IMR-90 (cell line): ENCODE measurements at regions not wholly inside any gene's neighbourhood (a gene's known extent, or its start where the extent isn't known, plus 50 kb on each side); places are given as distances from the start of the nearest gene placed in this dataset.

Experiments used
- ATAC-seq: fragments of 200-7000 bp; cut with Tn5 transposase; 2 replicates; pipeline ENCODE4 v1.9.1; 2020; ENCODE audit warnings: low read depth, mild to moderate bottlenecking, moderate library complexity
- BruUV-seq: library from RNA; stranded (reverse); fragments of 400-500 nt; replicated peaks from 2 replicates; lab custom pipeline; 2021; lab: Mats Ljungman, UMichigan
- CTCF ChIA-PET: fragments of 300-600 bp; formaldehyde crosslinking; extraction: SDS; loops from one replicate; lab custom pipeline; 2021; ENCODE audit warnings: antibody characterized with exemption; lab: Yijun Ruan, JAX
- POLR2A ChIA-PET: fragments of 300-600 bp; sonication (Branson Sonifier 250); formaldehyde crosslinking; loops from one replicate; lab custom pipeline; 2022; ENCODE audit warnings: antibody characterized with exemption; ENCODE audit not compliant: unreplicated experiment; lab: Charles Lee
- DNase-seq: peaks from one replicate; pipeline ENCODE4 v3.0.0; 2013
- H2AFZ ChIP-seq: replicated peaks from 2 replicates; pipeline ENCODE3; 2013; ENCODE audit warnings: low read length, mild to moderate bottlenecking; ENCODE audit not compliant: poor library complexity
- H2AK5ac ChIP-seq: 2 replicates; pipeline ENCODE4 v1.6.1; 2013; ENCODE audit warnings: low read depth, low read length, inconsistent platforms
- H2AK9ac ChIP-seq: replicated peaks from 2 replicates; pipeline ENCODE3; 2013; ENCODE audit warnings: mild to moderate bottlenecking, low read depth, low read length, moderate library complexity; ENCODE audit not compliant: poor library complexity
- H2BK120ac ChIP-seq: 2 replicates; pipeline ENCODE4 v1.6.1; 2013; ENCODE audit warnings: low read depth, low read length, inconsistent platforms
- H2BK15ac ChIP-seq: 3 replicates; pipeline ENCODE4 v1.6.1; 2013; ENCODE audit warnings: low read depth, low read length, inconsistent platforms
- H2BK20ac ChIP-seq: 2 replicates; pipeline ENCODE4 v1.6.1; 2013; ENCODE audit warnings: low read depth, mild to moderate bottlenecking, inconsistent platforms, low read length, moderate library complexity
- H2BK5ac ChIP-seq: 2 replicates; pipeline ENCODE4 v1.6.1; 2013; ENCODE audit warnings: mild to moderate bottlenecking, low read depth, low read length, inconsistent platforms; ENCODE audit not compliant: poor library complexity, severe bottlenecking
- H3K14ac ChIP-seq: replicated peaks from 2 replicates; pipeline ENCODE4 v1.6.1; 2013; ENCODE audit warnings: low read depth, low read length, inconsistent platforms
- H3K18ac ChIP-seq: 2 replicates; pipeline ENCODE4 v1.6.1; 2013; ENCODE audit warnings: low read depth, low read length, control low read depth
- H3K23ac ChIP-seq: 2 replicates; pipeline ENCODE4 v1.6.1; 2013; ENCODE audit warnings: low read depth, low read length, inconsistent platforms
- H3K27ac ChIP-seq: 2 replicates; pipeline ENCODE4 v1.5.1; 2013; ENCODE audit warnings: mild to moderate bottlenecking, control low read depth, low read length; ENCODE audit not compliant: insufficient read depth
- H3K27me3 ChIP-seq: 2 replicates; pipeline ENCODE4 v1.6.1; 2013; ENCODE audit warnings: low read length; ENCODE audit not compliant: control insufficient read depth, insufficient read depth
- H3K36me3 ChIP-seq: 2 replicates; pipeline ENCODE4 v1.6.1; 2013; ENCODE audit warnings: low read length, mixed read lengths; ENCODE audit not compliant: control insufficient read depth, insufficient read depth
- H3K4ac ChIP-seq: 2 replicates; pipeline ENCODE4 v1.6.1; 2013; ENCODE audit warnings: low read depth, low read length, inconsistent platforms
- H3K4me1 ChIP-seq: 2 replicates; pipeline ENCODE4 v1.6.1; 2013; ENCODE audit warnings: low read length, mixed read lengths; ENCODE audit not compliant: control insufficient read depth, insufficient read depth
- H3K4me2 ChIP-seq: 2 replicates; pipeline ENCODE4 v1.6.1; 2013; ENCODE audit warnings: low read depth, mild to moderate bottlenecking, control low read depth, low read length, moderate library complexity
- H3K4me3 ChIP-seq: 2 replicates; pipeline ENCODE4 v1.5.1; 2013; ENCODE audit warnings: low read depth, mild to moderate bottlenecking, control low read depth, low read length, moderate library complexity; ENCODE audit not compliant: insufficient read depth
- H3K56ac ChIP-seq: 2 replicates; pipeline ENCODE4 v1.6.1; 2013; ENCODE audit warnings: low read length, inconsistent platforms; ENCODE audit not compliant: insufficient read depth; ENCODE audit errors: extremely low read depth
- H3K79me1 ChIP-seq, 2 experiments: 2 replicates each; pipeline ENCODE4 v1.6.1; 2013; ENCODE audit warnings: low read length in 2 of 2, inconsistent platforms in 1 of 2, low read depth in 1 of 2
- H3K9ac ChIP-seq: 2 replicates; pipeline ENCODE4 v1.6.1; 2013; ENCODE audit warnings: low read depth, low read length, control low read depth
- H3K9me1 ChIP-seq: 2 replicates; pipeline ENCODE4 v1.6.1; 2013; ENCODE audit warnings: low read length, inconsistent platforms; ENCODE audit not compliant: insufficient read depth
- H3K9me3 ChIP-seq: 2 replicates; pipeline ENCODE4 v1.6.1; 2013; ENCODE audit warnings: low read length; ENCODE audit not compliant: control insufficient read depth, insufficient read depth
- H4K20me1 ChIP-seq: 2 replicates; pipeline ENCODE4 v1.6.1; 2013; ENCODE audit warnings: low read length, inconsistent platforms; ENCODE audit not compliant: insufficient read depth
- H4K5ac ChIP-seq: 2 replicates; pipeline ENCODE4 v1.6.1; 2013; ENCODE audit warnings: mild to moderate bottlenecking, low read depth, low read length, control low read depth
- H4K8ac ChIP-seq, 2 experiments: 2 replicates each; pipeline ENCODE4 v1.6.1; 2013; ENCODE audit warnings: low read depth in 2 of 2, low read length in 2 of 2, control low read depth in 1 of 2, inconsistent platforms in 1 of 2
- H4K91ac ChIP-seq: 2 replicates; pipeline ENCODE4 v1.6.1; 2013; ENCODE audit warnings: low read depth, low read length, inconsistent platforms; ENCODE audit not compliant: insufficient read depth
- BHLHE40 ChIP-seq: fragments of 150-350 bp; IDR thresholded peaks from 2 replicates; pipeline ENCODE4 v1.6.1; 2016; ENCODE audit warnings: mild to moderate bottlenecking, low read depth, low read length
- CEBPB ChIP-seq: IDR thresholded peaks from 2 replicates; pipeline ENCODE4 v1.6.1; 2012; ENCODE audit warnings: low read depth, low read length, improper control_type of control experiment
- CHD1 ChIP-seq: IDR thresholded peaks from 2 replicates; pipeline ENCODE4 v1.6.1; 2012; ENCODE audit warnings: low read depth, low read length, improper control_type of control experiment
- CTCF ChIP-seq: conservative IDR thresholded peaks from 2 replicates; pipeline ENCODE4 v1.5.1; 2012; ENCODE audit warnings: mild to moderate bottlenecking, low read depth, low read length, improper control_type of control experiment
- ELK1 ChIP-seq: fragments of 150-350 bp; IDR thresholded peaks from 2 replicates; pipeline ENCODE4 v1.6.1; 2016; ENCODE audit warnings: low read depth, mild to moderate bottlenecking, low read length, moderate library complexity, borderline replicate concordance
- FOS ChIP-seq: fragments of 150-350 bp; IDR thresholded peaks from 2 replicates; pipeline ENCODE4 v1.6.1; 2016; ENCODE audit warnings: low read depth, low read length
- MAFK ChIP-seq: IDR thresholded peaks from 2 replicates; pipeline ENCODE4 v1.6.1; 2012; ENCODE audit warnings: low read depth, low read length, improper control_type of control experiment
- MXI1 ChIP-seq: IDR thresholded peaks from 2 replicates; pipeline ENCODE4 v1.6.1; 2012; ENCODE audit warnings: low read depth, mild to moderate bottlenecking, low read length, moderate library complexity, borderline replicate concordance
- NFE2L2 ChIP-seq: fragments of 150-350 bp; IDR thresholded peaks from 2 replicates; pipeline ENCODE4 v1.6.1; 2016; ENCODE audit warnings: low read depth, mild to moderate bottlenecking, low read length
- POLR2A ChIP-seq: IDR thresholded peaks from 2 replicates; pipeline ENCODE4 v1.6.1; 2012; ENCODE audit warnings: mild to moderate bottlenecking, low read depth, low read length
- RAD21 ChIP-seq: IDR thresholded peaks from 2 replicates; pipeline ENCODE4 v1.6.1; 2012; ENCODE audit warnings: low read length, improper control_type of control experiment
- RCOR1 ChIP-seq: IDR thresholded peaks from 2 replicates; pipeline ENCODE4 v1.6.1; 2012; ENCODE audit warnings: mild to moderate bottlenecking, low read length, improper control_type of control experiment; ENCODE audit not compliant: insufficient replicate concordance
- RFX5 ChIP-seq: IDR thresholded peaks from 2 replicates; pipeline ENCODE4 v1.8.0; 2012; ENCODE audit warnings: low read depth, mild to moderate bottlenecking, low read length, moderate library complexity
- SMC3 ChIP-seq: fragments of 150-350 bp; IDR thresholded peaks from 2 replicates; pipeline ENCODE4 v1.6.1; 2016; ENCODE audit warnings: low read depth, mild to moderate bottlenecking, antibody characterized with exemption, low read length, moderate library complexity
- USF2 ChIP-seq: fragments of 150-350 bp; IDR thresholded peaks from 2 replicates; pipeline ENCODE4 v1.6.1; 2017; ENCODE audit warnings: mild to moderate bottlenecking, antibody characterized with exemption, low read length, low read depth
- WGBS, 2 experiments: methylation state at CpG; one replicate each; pipeline versions ENCODE4 v1.1.5 to v1.1.7; 2013; ENCODE audit warnings: missing lambda C conversion rate in 2 of 2; ENCODE audit not compliant: insufficient read length in 1 of 2; ENCODE audit errors: extremely low coverage in 2 of 2; 5-methylcytosine and 5-hydroxymethylcytosine counted together
- dilution Hi-C: fragments of 300-500 bp; cut with HindIII; formaldehyde crosslinking; loops from one replicate; pipeline ENCODE4 v1.14.3; 2018; ENCODE audit warnings: low sequenced_read_pairs; ENCODE audit not compliant: unreplicated experiment
- in situ Hi-C: fragments of 300-500 bp; cut with MboI; formaldehyde crosslinking; loops from 3 replicates; pipeline ENCODE4 v1.14.3; 2019; ENCODE audit warnings: low sequenced_read_pairs, inconsistent platforms, mixed read lengths
- intact Hi-C: fragments of 100-400 bp; cut with micrococcal nuclease; formaldehyde crosslinking; loops from 2 replicates; pipeline ENCODE4 v1.10.0; 2022

- H4K91ac ChIP-seq = no peak overlapping the region
- no peak overlapping the region for H3K27ac ChIP-seq
- DNase-seq (no peak), ATAC-seq (no peak)
- no peak overlapping the region for H4K8ac ChIP-seq
- no peak overlapping the region for H3K14ac ChIP-seq
- ChIA-PET CTCF (no interaction called here), POLR2A (no interaction called here)
- H4K5ac ChIP-seq = no peak overlapping the region
- no peaks in the 10 kb centered on the region for H3K9me1 ChIP-seq
- H3K9me3 ChIP-seq = no peaks in the 10 kb centered on the region
- whole genome bisulfite sequencing, 2 experiments = 42% methylated on average over 3 of the region's 16 CpGs; no CpG with 5 or more reads in 1 of the 2 experiments
- H3K79me1 ChIP-seq = no peaks in the 10 kb centered on the region
- no peak overlapping the region for H2AK5ac ChIP-seq
- no peak overlapping the region for H2BK20ac ChIP-seq
- H3K4me3 ChIP-seq = no peak overlapping the region
- H3K9ac ChIP-seq = no peak overlapping the region
- H4K20me1 ChIP-seq = no peaks in the 10 kb centered on the region
- no peak overlapping the region for H2BK15ac ChIP-seq
- H3K56ac ChIP-seq = no peak overlapping the region
- H3K27me3 ChIP-seq = peaks cover 49% of the 10 kb centered on the region
- H3K4ac ChIP-seq = no peak overlapping the region
- H3K36me3 ChIP-seq = no peaks in the 10 kb centered on the region
- no peaks in the 10 kb centered on the region for H3K4me1 ChIP-seq
- no peak overlapping the region for H2BK120ac ChIP-seq
- no peak overlapping the region for H3K23ac ChIP-seq
- BruUV-seq = no TSS peak
- no peak overlapping the region for H3K18ac ChIP-seq
- no peak overlapping the region for H2AFZ ChIP-seq
- dilution Hi-C loops = no loop called here
- intact Hi-C loops = no loop called here
- in situ Hi-C loops = no loop called here
- H2AK9ac ChIP-seq = no peak overlapping the region
- TF ChIP-seq USF2 (no peak), RFX5 (no peak), CTCF (no peak), SMC3 (no peak), FOS (no peak), MXI1 (no peak), RCOR1 (no peak), NFE2L2 (no peak), CHD1 (no peak), ELK1 (no peak), CEBPB (no peak), POLR2A (no peak), RAD21 (no peak), BHLHE40 (no peak), MAFK (no peak)
- no peak overlapping the region for H2BK5ac ChIP-seq
- H3K4me2 ChIP-seq = no peak overlapping the region
Measured at GRCh38 chr22:19612866-19613572, 88.8 kb upstream of the CLDN5 start.
